Endothelial cell (in vitro differentiated cells): ENCODE measurements at regions not wholly inside any gene's neighbourhood (a gene's known extent, or its start where the extent isn't known, plus 50 kb on each side); places are given as distances from the start of the nearest gene placed in this dataset.
"Not testable (repeated sequence)": the region's sequence is repeated elsewhere in the genome, so short reads cannot be mapped to it uniquely, and the experiment has no call there.

Source experiments
- DNase-seq: peaks from one replicate; pipeline ENCODE4 v3.0.0; 2021; ENCODE audit warnings: low spot score
- H3K27ac Mint-ChIP-seq: one replicate; pipeline ENCODE4 v1.8.0; 2021; ENCODE audit warnings: mixed read lengths, inconsistent platforms; ENCODE audit not compliant: unreplicated experiment
- H3K27me3 Mint-ChIP-seq: one replicate; pipeline ENCODE4 v1.8.0; 2021; ENCODE audit warnings: mild to moderate bottlenecking, moderate library complexity, mixed read lengths, inconsistent platforms; ENCODE audit not compliant: unreplicated experiment
- H3K36me3 Mint-ChIP-seq: one replicate; pipeline ENCODE4 v1.8.0; 2021; ENCODE audit warnings: mild to moderate bottlenecking, low read depth, mixed read lengths, inconsistent platforms; ENCODE audit not compliant: unreplicated experiment
- H3K4me1 Mint-ChIP-seq: one replicate; pipeline ENCODE4 v1.8.0; 2021; ENCODE audit warnings: mild to moderate bottlenecking, mixed read lengths, inconsistent platforms; ENCODE audit not compliant: unreplicated experiment
- H3K4me3 Mint-ChIP-seq: one replicate; pipeline ENCODE4 v1.8.0; 2021; ENCODE audit warnings: mild to moderate bottlenecking, mixed read lengths, inconsistent platforms; ENCODE audit not compliant: unreplicated experiment
- H3K9me3 Mint-ChIP-seq: one replicate; pipeline ENCODE4 v1.8.0; 2021; ENCODE audit warnings: mixed read lengths, inconsistent platforms; ENCODE audit not compliant: unreplicated experiment
- CTCF ChIP-seq: fragments of 200-600 bp; sonication (generic); IDR thresholded peaks from one replicate; pipeline ENCODE4 v1.5.0; 2021; ENCODE audit warnings: antibody characterized with exemption; ENCODE audit not compliant: unreplicated experiment

- no peaks in the 10 kb centered on the region for H3K36me3 Mint-ChIP-seq
- no peak for TF ChIP-seq CTCF
- no peak overlapping the region for H3K27ac Mint-ChIP-seq
- H3K9me3 Mint-ChIP-seq = peaks cover 5% of the 10 kb centered on the region
- peaks cover 14% of the 10 kb centered on the region for H3K4me1 Mint-ChIP-seq
- H3K4me3 Mint-ChIP-seq = no peak overlapping the region
- H3K27me3 Mint-ChIP-seq = peaks cover 2% of the 10 kb centered on the region
- no peak for DNase-seq
Observed at GRCh38 chr10:33919244-33919643, 584.8 kb upstream of the NRP1 start.

DNA sequence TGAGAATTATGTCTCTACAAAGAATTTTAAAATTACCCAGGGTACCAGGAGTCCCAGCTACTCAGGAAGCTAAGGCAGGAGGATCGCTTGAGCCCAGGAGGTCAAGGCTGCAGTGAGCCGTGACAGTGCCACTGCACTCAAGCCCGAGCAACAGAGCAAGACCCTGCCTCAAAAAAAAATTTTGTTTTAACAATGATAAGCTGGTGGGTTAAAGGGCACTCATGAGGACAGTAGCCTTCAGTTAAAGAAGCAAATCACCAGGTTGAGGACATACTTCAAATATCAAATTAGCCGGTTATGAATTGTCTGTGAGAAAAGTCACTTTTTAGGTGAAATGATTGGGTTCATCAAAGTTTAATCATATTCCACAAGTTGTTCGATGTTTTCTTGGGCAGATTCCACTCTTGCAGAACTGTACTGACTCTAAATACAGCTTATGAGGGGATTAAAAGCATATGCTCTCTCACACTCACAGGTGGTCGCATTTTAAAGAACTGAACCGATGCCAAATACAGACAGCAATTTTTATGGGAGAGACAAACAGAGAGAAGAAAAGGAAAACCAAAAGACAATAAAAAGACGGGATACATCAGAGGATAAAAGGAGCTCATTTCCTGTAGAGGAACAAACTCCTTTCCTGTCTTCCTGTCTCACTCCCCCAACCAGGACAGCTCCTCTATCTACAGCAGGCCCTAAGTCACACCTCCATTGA lies 582.8 kb upstream of the NRP1 start:
- peak overlapping the region; percentile 1 for H3K27ac Mint-ChIP-seq
- peaks cover 3% of the 10 kb centered on the region for H3K27me3 Mint-ChIP-seq
- peaks cover 5% of the 10 kb centered on the region for H3K9me3 Mint-ChIP-seq

GRCh38 chr10:33914746-33915145 lies 580.3 kb upstream of the NRP1 start:
- no peak for TF ChIP-seq CTCF
- no peak overlapping the region for H3K4me3 Mint-ChIP-seq
- no peak for DNase-seq
- H3K27me3 Mint-ChIP-seq = peaks cover 3% of the 10 kb centered on the region
- H3K27ac Mint-ChIP-seq = no peak overlapping the region
- H3K9me3 Mint-ChIP-seq = peaks cover 5% of the 10 kb centered on the region
- peaks cover 14% of the 10 kb centered on the region for H3K4me1 Mint-ChIP-seq
- H3K36me3 Mint-ChIP-seq = no peaks in the 10 kb centered on the region

More for the DNA sequence above, 582.8 kb upstream of the NRP1 start:
- no peaks in the 10 kb centered on the region for H3K36me3 Mint-ChIP-seq
- no peak for TF ChIP-seq CTCF
- DNase-seq = no peak
- H3K4me1 Mint-ChIP-seq = peaks cover 14% of the 10 kb centered on the region
- H3K4me3 Mint-ChIP-seq = no peak overlapping the region

DNA sequence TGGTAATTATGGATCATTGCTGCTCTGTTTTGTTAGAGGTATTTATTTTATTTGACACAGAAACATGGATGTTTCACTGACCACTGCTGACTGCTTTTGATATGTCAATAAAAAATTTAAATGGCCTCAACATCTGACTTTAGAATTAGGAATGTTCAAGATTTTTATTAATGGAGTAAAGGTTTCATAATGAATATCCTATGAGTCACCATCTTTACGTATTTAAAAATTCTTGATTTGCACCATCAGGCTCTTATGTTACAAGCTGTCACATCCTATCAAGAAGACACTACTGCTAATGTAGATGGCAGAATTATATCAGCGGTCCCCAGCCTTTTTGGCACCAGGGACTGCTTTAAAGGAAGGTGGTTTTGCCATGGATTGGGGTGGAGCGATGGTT lies 578.7 kb upstream of the NRP1 start:
- DNase-seq = no peak
- Mint-ChIP-seq H3K9me3 (no peaks in the 10 kb centered on the region), H3K27me3 (peaks cover 3% of the 10 kb centered on the region), H3K4me3 (no peak overlapping the region), H3K4me1 (peaks cover 10% of the 10 kb centered on the region), H3K36me3 (no peaks in the 10 kb centered on the region), H3K27ac (no peak overlapping the region)
- no peak for TF ChIP-seq CTCF

- H3K27ac Mint-ChIP-seq, H3K9me3 Mint-ChIP-seq, H3K36me3 Mint-ChIP-seq: not testable (repeated sequence)
Observed at GRCh38 chr10:33909476-33909875, 575.0 kb upstream of the NRP1 start.

More at GRCh38 chr10:33909476-33909875, 575.0 kb upstream of the NRP1 start:
- H3K4me1 Mint-ChIP-seq = peaks cover 13% of the 10 kb centered on the region
- not testable (repeated sequence) for H3K4me3 Mint-ChIP-seq, DNase-seq, H3K27me3 Mint-ChIP-seq
